Breast epithelium (tissue), 3 donors: ENCODE measurements at regions not wholly inside any gene's neighbourhood (a gene's known extent, or its start where the extent isn't known, plus 50 kb on each side); places are given as distances from the start of the nearest gene placed in this dataset.

ENCODE experiments used
- CTCF ChIP-seq, 3 donors: fragments of 450-650 bp; IDR thresholded peaks; one replicate each; pipeline ENCODE4 v1.5.1; 2016 to 2017; ENCODE audit warnings: antibody characterized with exemption in 3 of 3, mild to moderate bottlenecking in 3 of 3, moderate library complexity in 3 of 3
- POLR2A ChIP-seq: fragments of 450-650 bp; IDR thresholded peaks from one replicate; pipeline ENCODE4 v1.6.1; 2016; ENCODE audit warnings: antibody characterized with exemption, mild to moderate bottlenecking, moderate library complexity
- POLR2AphosphoS5 ChIP-seq, 3 donors: sonication (generic); formaldehyde crosslinking; IDR thresholded peaks; one replicate each; pipeline ENCODE4 v1.6.1; 2017; ENCODE audit warnings: antibody characterized with exemption in 3 of 3

- TF ChIP-seq POLR2A (no peak), POLR2AphosphoS5 (IDR thresholded peaks at IDR 0.05) (no peak), CTCF (IDR thresholded peaks at IDR 0.05) (no peak)
Observed at GRCh38 chr22:22818202-22818538, 69.4 kb upstream of the IGLL5 start.
